HepG2 (cell line): ENCODE measurements at regions not wholly inside any gene's neighbourhood (a gene's known extent, or its start where the extent isn't known, plus 50 kb on each side); places are given as distances from the start of the nearest gene placed in this dataset.

ENCODE experiments used
- CHCHD3 ChIP-seq: sonication (generic); formaldehyde crosslinking; IDR thresholded peaks from 2 replicates; pipeline ENCODE4 v1.8.0; 2022; ENCODE audit warnings: mild to moderate bottlenecking, missing genetic modification reagents, moderate library complexity
- CTCF ChIP-seq: sonication (generic); formaldehyde crosslinking; IDR thresholded peaks from 2 replicates; pipeline ENCODE4 v1.5.0; 2020; ENCODE audit warnings: mild to moderate bottlenecking, missing genetic modification reagents, moderate library complexity
- SP140L ChIP-seq: sonication (generic); formaldehyde crosslinking; IDR thresholded peaks from 2 replicates; pipeline ENCODE4 v1.4.0; 2020; ENCODE audit warnings: missing genetic modification reagents, borderline replicate concordance

GRCh38 chr3:56979791-56980190 is 80.7 kb upstream of the SPATA12 start:
- TF ChIP-seq SP140L (CRISPR knock-in tag) (no peak), CTCF (CRISPR knock-in tag) (no peak), CHCHD3 (CRISPR knock-in tag) (no peak)
